ENCODE measurements at regions not wholly inside any gene's neighbourhood (a gene's known extent, or its start where the extent isn't known, plus 50 kb on each side); places are given as distances from the start of the nearest gene placed in this dataset.

DNA sequence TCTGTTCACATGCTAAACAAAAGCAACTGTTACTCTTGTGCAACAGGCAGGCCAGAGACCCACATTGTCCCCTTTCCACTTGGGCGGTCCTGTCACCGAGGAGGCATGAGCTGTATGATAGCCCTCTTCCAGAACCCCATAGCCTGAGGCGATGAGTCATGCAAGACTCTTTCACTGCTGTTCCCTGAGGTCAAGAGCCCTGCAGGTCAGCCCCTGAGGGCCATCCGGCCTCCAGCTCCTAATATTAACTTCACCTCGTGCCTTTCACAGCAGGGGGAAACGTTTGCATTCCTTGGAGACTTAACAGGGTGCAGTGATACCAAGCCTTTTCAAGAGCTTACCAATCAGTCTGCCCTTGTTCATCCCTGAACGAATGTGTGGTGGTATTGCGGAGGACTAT lies 253.3 kb upstream of the ECI2 start:
- no peak for FAIRE-seq
- H3K27ac ChIP-seq (ENCODE audit: insufficient read depth, low read depth, low read length): no peak overlapping the region
- no peaks in the 10 kb centered on the region for H3K27me3 ChIP-seq (ENCODE audit: control insufficient read depth in 2 of 2, insufficient read depth in 2 of 2, low read length in 2 of 2)
- intact Hi-C loops (cut with micrococcal nuclease) (loop anchor here (5.0 kb wide), 1 partner anchor 119 kb away; no protein-coding TSS in a partner anchor), dilution Hi-C loops (cut with MboI; ENCODE audit: extremely low pct_ligation_motif_present, low sequenced_read_pairs) (no loop called here)
- no TSS peak for BruUV-seq (replicated peaks)
- ChIA-PET CTCF (interaction anchor here (0.9 to 1.4 kb wide), 2 partner anchors 12 to 70 kb away, joined by 3 read pairs; no protein-coding TSS in a partner anchor), POLR2A (no interaction called here)
- H3K4me3 ChIP-seq (replicated peaks in 1 of 3; ENCODE audit: insufficient read depth in 1 of 3, low read depth in 1 of 3, low read length in 3 of 3): no peak overlapping the region
- no peaks in the 10 kb centered on the region for H4K20me1 ChIP-seq (replicated peaks; ENCODE audit: control insufficient read depth, extremely low read depth, insufficient read depth, low read length)
- TF ChIP-seq POLR2A (IDR thresholded peaks at IDR 0.05; ENCODE audit: low read depth, low read length) (no peak), JUN (IDR thresholded peaks at IDR 0.05; ENCODE audit: borderline replicate concordance, insufficient read depth, insufficient read length, low read depth) (peak; percentile 8), POLR2AphosphoS5 (IDR thresholded peaks at IDR 0.05; ENCODE audit: insufficient read depth, low read depth, low read length) (no peak)
- TF ChIP-seq, protein P1, sequence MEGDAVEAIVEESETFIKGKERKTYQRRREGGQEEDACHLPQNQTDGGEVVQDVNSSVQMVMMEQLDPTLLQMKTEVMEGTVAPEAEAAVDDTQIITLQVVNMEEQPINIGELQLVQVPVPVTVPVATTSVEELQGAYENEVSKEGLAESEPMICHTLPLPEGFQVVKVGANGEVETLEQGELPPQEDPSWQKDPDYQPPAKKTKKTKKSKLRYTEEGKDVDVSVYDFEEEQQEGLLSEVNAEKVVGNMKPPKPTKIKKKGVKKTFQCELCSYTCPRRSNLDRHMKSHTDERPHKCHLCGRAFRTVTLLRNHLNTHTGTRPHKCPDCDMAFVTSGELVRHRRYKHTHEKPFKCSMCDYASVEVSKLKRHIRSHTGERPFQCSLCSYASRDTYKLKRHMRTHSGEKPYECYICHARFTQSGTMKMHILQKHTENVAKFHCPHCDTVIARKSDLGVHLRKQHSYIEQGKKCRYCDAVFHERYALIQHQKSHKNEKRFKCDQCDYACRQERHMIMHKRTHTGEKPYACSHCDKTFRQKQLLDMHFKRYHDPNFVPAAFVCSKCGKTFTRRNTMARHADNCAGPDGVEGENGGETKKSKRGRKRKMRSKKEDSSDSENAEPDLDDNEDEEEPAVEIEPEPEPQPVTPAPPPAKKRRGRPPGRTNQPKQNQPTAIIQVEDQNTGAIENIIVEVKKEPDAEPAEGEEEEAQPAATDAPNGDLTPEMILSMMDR (IDR thresholded peaks at IDR 0.05; ENCODE audit: extremely low read depth in 1 of 2, insufficient read depth in 1 of 2, low read depth in 1 of 2, low read length in 2 of 2): no peak
- no peaks in the 10 kb centered on the region for H3K9me3 ChIP-seq (replicated peaks; ENCODE audit: control insufficient read depth, insufficient read depth, low read length)
- H3K79me2 ChIP-seq (ENCODE audit: control insufficient read depth, insufficient read depth, low read length): no peaks in the 10 kb centered on the region
- H3K4me2 ChIP-seq (ENCODE audit: insufficient read depth, low read length): no peak overlapping the region
- no peaks in the 10 kb centered on the region for H3K9me1 ChIP-seq (replicated peaks; ENCODE audit: control insufficient read depth, extremely low read depth, insufficient read depth, low read length)
- no peaks in the 10 kb centered on the region for H3K4me1 ChIP-seq (ENCODE audit: control insufficient read depth, extremely low read depth, insufficient read depth, low read length)
- H3K9ac ChIP-seq (replicated peaks; ENCODE audit: extremely low read depth, insufficient read depth, low read length): no peak overlapping the region
- H2AFZ ChIP-seq (ENCODE audit: low read depth, low read length): no peak overlapping the region
- DNase-seq (ENCODE audit: low read depth, low spot score): no peak
- H3K36me3 ChIP-seq (ENCODE audit: control insufficient read depth in 2 of 2, extremely low read depth in 1 of 2, insufficient read depth in 2 of 2, low read length in 2 of 2): no peaks in the 10 kb centered on the region

- Histone ChIP-seq H2AFZ (ENCODE audit: low read depth, low read length) (no peak overlapping the region), H3K4me3 (replicated peaks in 1 of 3; ENCODE audit: insufficient read depth in 1 of 3, low read depth in 1 of 3, low read length in 3 of 3) (no peak overlapping the region), H3K9ac (replicated peaks; ENCODE audit: extremely low read depth, insufficient read depth, low read length) (no peak overlapping the region), H3K4me2 (ENCODE audit: insufficient read depth, low read length) (no peak overlapping the region), H3K9me3 (replicated peaks; ENCODE audit: control insufficient read depth, insufficient read depth, low read length) (no peaks in the 10 kb centered on the region), H3K36me3 (ENCODE audit: control insufficient read depth in 2 of 2, extremely low read depth in 1 of 2, insufficient read depth in 2 of 2, low read length in 2 of 2) (no peaks in the 10 kb centered on the region), H3K27ac (ENCODE audit: insufficient read depth, low read depth, low read length) (no peak overlapping the region), H3K9me1 (replicated peaks; ENCODE audit: control insufficient read depth, extremely low read depth, insufficient read depth, low read length) (no peaks in the 10 kb centered on the region), H3K79me2 (ENCODE audit: control insufficient read depth, insufficient read depth, low read length) (no peaks in the 10 kb centered on the region), H3K4me1 (ENCODE audit: control insufficient read depth, extremely low read depth, insufficient read depth, low read length) (peaks cover 15% of the 10 kb centered on the region), H4K20me1 (replicated peaks; ENCODE audit: control insufficient read depth, extremely low read depth, insufficient read depth, low read length) (no peaks in the 10 kb centered on the region), H3K27me3 (ENCODE audit: control insufficient read depth in 2 of 2, insufficient read depth in 2 of 2, low read length in 2 of 2) (no peaks in the 10 kb centered on the region)
- ChIA-PET CTCF (no interaction called here), POLR2A (no interaction called here)
- DNase-seq (ENCODE audit: low read depth, low spot score) (no peak), FAIRE-seq (no peak)
- dilution Hi-C loops (cut with MboI; ENCODE audit: extremely low pct_ligation_motif_present, low sequenced_read_pairs) (no loop called here), intact Hi-C loops (cut with micrococcal nuclease) (loop anchor here (5.0 kb wide), 1 partner anchor 123 kb away; no protein-coding TSS in a partner anchor)
- BruUV-seq (replicated peaks): no TSS peak
- TF ChIP-seq FOS (IDR thresholded peaks at IDR 0.05; ENCODE audit: borderline replicate concordance, insufficient read depth, low read length): no peak
- no peak for TF ChIP-seq MYC (IDR thresholded peaks at IDR 0.05; ENCODE audit: low read depth, low read length)
- TF ChIP-seq, protein P1 (IDR thresholded peaks at IDR 0.05; ENCODE audit: extremely low read depth in 1 of 2, insufficient read depth in 1 of 2, low read depth in 1 of 2, low read length in 2 of 2): no peak
- TF ChIP-seq GATA2 (IDR thresholded peaks at IDR 0.05; ENCODE audit: insufficient read depth, insufficient read length, low read depth, low read length): no peak
- TF ChIP-seq POLR2A (IDR thresholded peaks at IDR 0.05; ENCODE audit: low read depth, low read length): no peak
- TF ChIP-seq MAX (IDR thresholded peaks at IDR 0.05; ENCODE audit: insufficient read depth, insufficient read length): no peak
- TF ChIP-seq EZH2 (IDR thresholded peaks at IDR 0.05; ENCODE audit: borderline replicate concordance, low read depth, low read length, severe bottlenecking): no peak
- TF ChIP-seq JUN (IDR thresholded peaks at IDR 0.05; ENCODE audit: borderline replicate concordance, insufficient read depth, insufficient read length, low read depth): no peak
- TF ChIP-seq POLR2AphosphoS5 (IDR thresholded peaks at IDR 0.05; ENCODE audit: insufficient read depth, low read depth, low read length): no peak
Measured at GRCh38 chr6:4384656-4385055, 249.3 kb upstream of the ECI2 start.
